ENCODE measurements at regions not wholly inside any gene's neighbourhood (a gene's known extent, or its start where the extent isn't known, plus 50 kb on each side); places are given as distances from the start of the nearest gene placed in this dataset.

- TF ChIP-seq CTCF (IDR thresholded peaks at IDR 0.05) (no peak), EP300 (IDR thresholded peaks at IDR 0.05) (no peak), FOXS1 (CRISPR knock-in tag; IDR thresholded peaks at IDR 0.05) (no peak), ESRRA (IDR thresholded peaks at IDR 0.05; ENCODE audit: borderline replicate concordance, low read length) (no peak), POLR2AphosphoS2 (conservative IDR thresholded peaks at IDR 0.05; ENCODE audit: low read length) (no peak), JUN (IDR thresholded peaks at IDR 0.05) (no peak), POLR2A (IDR thresholded peaks at IDR 0.05; ENCODE audit: low read length) (no peak), MAZ (IDR thresholded peaks at IDR 0.05; ENCODE audit: borderline replicate concordance, low read depth, low read length) (no peak), CHD4 (IDR thresholded peaks at IDR 0.05; ENCODE audit: borderline replicate concordance) (no peak)
- TF ChIP-seq, protein P1, sequence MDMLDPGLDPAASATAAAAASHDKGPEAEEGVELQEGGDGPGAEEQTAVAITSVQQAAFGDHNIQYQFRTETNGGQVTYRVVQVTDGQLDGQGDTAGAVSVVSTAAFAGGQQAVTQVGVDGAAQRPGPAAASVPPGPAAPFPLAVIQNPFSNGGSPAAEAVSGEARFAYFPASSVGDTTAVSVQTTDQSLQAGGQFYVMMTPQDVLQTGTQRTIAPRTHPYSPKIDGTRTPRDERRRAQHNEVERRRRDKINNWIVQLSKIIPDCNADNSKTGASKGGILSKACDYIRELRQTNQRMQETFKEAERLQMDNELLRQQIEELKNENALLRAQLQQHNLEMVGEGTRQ (IDR thresholded peaks at IDR 0.05): no peak
These were observed 69.2 kb downstream of the PRSS23 start for GRCh38 chr11:86869531-86869930.
